LNCAP (cell line): ENCODE measurements at regions not wholly inside any gene's neighbourhood (a gene's known extent, or its start where the extent isn't known, plus 50 kb on each side); places are given as distances from the start of the nearest gene placed in this dataset.

ENCODE experiments used
- CTCF ChIP-seq: fragments of 450-650 bp; IDR thresholded peaks from 2 replicates; pipeline ENCODE4 v1.5.1; 2017; ENCODE audit warnings: mild to moderate bottlenecking

- no peak for TF ChIP-seq CTCF
These were observed 315.6 kb upstream of the ATP10A start for GRCh38 chr15:26178640-26179220.

- TF ChIP-seq CTCF: no peak
These were observed 314.7 kb upstream of the ATP10A start for GRCh38 chr15:26177816-26178215.

- TF ChIP-seq CTCF: no peak
These were observed 313.7 kb upstream of the ATP10A start for GRCh38 chr15:26176831-26177230.

- no peak for TF ChIP-seq CTCF
These were observed 308.1 kb upstream of the ATP10A start for GRCh38 chr15:26171266-26171665.

- TF ChIP-seq CTCF: no peak
These were observed 303.3 kb upstream of the ATP10A start for GRCh38 chr15:26166429-26166828.

GRCh38 chr15:26165546-26165945, 302.4 kb upstream of the ATP10A start:
- no peak for TF ChIP-seq CTCF

- no peak for TF ChIP-seq CTCF
These were observed 297.2 kb upstream of the ATP10A start for GRCh38 chr15:26160343-26160742.

GRCh38 chr15:26158176-26158575, 295.0 kb upstream of the ATP10A start:
- no peak for TF ChIP-seq CTCF
